GM18870 (cell line): ENCODE measurements at regions not wholly inside any gene's neighbourhood (a gene's known extent, or its start where the extent isn't known, plus 50 kb on each side); places are given as distances from the start of the nearest gene placed in this dataset.

Experiments
- ATAC-seq: cut with Tn5 transposase; IDR thresholded peaks from one replicate; pipeline ENCODE4 v1.9.1; 2021; ENCODE audit warnings: moderate library complexity; ENCODE audit not compliant: unreplicated experiment

- no peak for ATAC-seq
Measured at GRCh38 chrX:39642071-39642470, 455.7 kb downstream of the BCOR start.

- ATAC-seq = no peak
Measured at GRCh38 chrX:39643550-39643949, 454.2 kb downstream of the BCOR start.

GRCh38 chrX:39645178-39645895, 452.4 kb downstream of the BCOR start:
- no peak for ATAC-seq

- no peak for ATAC-seq
Measured at GRCh38 chrX:39648548-39649254, 449.1 kb downstream of the BCOR start.

GRCh38 chrX:39650768-39651347, 446.9 kb downstream of the BCOR start:
- ATAC-seq = no peak

GRCh38 chrX:39652336-39652735, 445.4 kb downstream of the BCOR start:
- no peak for ATAC-seq

GRCh38 chrX:39653691-39654090, 444.1 kb downstream of the BCOR start:
- ATAC-seq = no peak

- no peak for ATAC-seq
Measured at GRCh38 chrX:39654183-39654925, 443.4 kb downstream of the BCOR start.

GRCh38 chrX:39654952-39655351, 442.8 kb downstream of the BCOR start:
- no peak for ATAC-seq

GRCh38 chrX:39661116-39661907, 436.4 kb downstream of the BCOR start:
- no peak for ATAC-seq

- ATAC-seq = no peak
Measured at GRCh38 chrX:39665830-39666518, 431.8 kb downstream of the BCOR start.

- ATAC-seq = no peak
Measured at GRCh38 chrX:39667191-39667590, 430.6 kb downstream of the BCOR start.

GRCh38 chrX:39667736-39668482, 429.8 kb downstream of the BCOR start:
- no peak for ATAC-seq

GRCh38 chrX:39669668-39670067, 428.1 kb downstream of the BCOR start:
- no peak for ATAC-seq

- no peak for ATAC-seq
Measured at GRCh38 chrX:39670281-39670680, 427.5 kb downstream of the BCOR start.

- ATAC-seq = no peak
Measured at GRCh38 chrX:39672405-39672804, 425.4 kb downstream of the BCOR start.

GRCh38 chrX:39674490-39675161, 423.1 kb downstream of the BCOR start:
- ATAC-seq = no peak

GRCh38 chrX:39675162-39675553, 422.6 kb downstream of the BCOR start:
- ATAC-seq = no peak

GRCh38 chrX:39675619-39676018, 422.1 kb downstream of the BCOR start:
- no peak for ATAC-seq
